WTC11 (cell line): ENCODE measurements at regions not wholly inside any gene's neighbourhood (a gene's known extent, or its start where the extent isn't known, plus 50 kb on each side); places are given as distances from the start of the nearest gene placed in this dataset.

Experiments
- ATAC-seq: fragments of 200-7000 bp; cut with Tn5 transposase; 2 replicates; pipeline ENCODE4 v1.10.0; 2021; ENCODE audit warnings: mild to moderate bottlenecking, moderate library complexity
- CTCF ChIA-PET: fragments of 300-600 bp; sonication (Branson Sonifier 250); formaldehyde crosslinking; loops from one replicate; lab custom pipeline; 2021; ENCODE audit warnings: antibody characterized with exemption; lab: Charles Lee
- POLR2A ChIA-PET: fragments of 350-600 bp; sonication (Branson Sonifier 250); formaldehyde crosslinking; loops from one replicate; lab custom pipeline; 2021; ENCODE audit warnings: antibody characterized with exemption; lab: Charles Lee
- DNase-seq: peaks from one replicate; pipeline ENCODE4 v3.0.0; 2021; ENCODE audit warnings: low spot score
- H3K27ac Mint-ChIP-seq: 2 replicates; pipeline ENCODE4 v1.8.0; 2021; ENCODE audit warnings: mixed read lengths
- H3K27me3 Mint-ChIP-seq: 2 replicates; pipeline ENCODE4 v1.8.0; 2021; ENCODE audit warnings: low read depth, mild to moderate bottlenecking, moderate library complexity, mixed read lengths
- H3K36me3 Mint-ChIP-seq: 2 replicates; pipeline ENCODE4 v1.8.0; 2021; ENCODE audit warnings: mixed read lengths
- H3K4me1 Mint-ChIP-seq: 2 replicates; pipeline ENCODE4 v1.8.0; 2022; ENCODE audit warnings: mixed read lengths
- H3K4me3 Mint-ChIP-seq: 2 replicates; pipeline ENCODE4 v1.8.0; 2021; ENCODE audit warnings: mild to moderate bottlenecking, moderate library complexity, mixed read lengths
- H3K9me3 Mint-ChIP-seq: 2 replicates; pipeline ENCODE4 v1.8.0; 2021; ENCODE audit warnings: mixed read lengths
- AFF4 ChIP-seq: sonication (generic); formaldehyde crosslinking; IDR thresholded peaks from 2 replicates; pipeline ENCODE4 v1.8.1; 2023; ENCODE audit warnings: mild to moderate bottlenecking, missing genetic modification reagents, borderline replicate concordance
- ATF1 ChIP-seq: sonication (generic); formaldehyde crosslinking; IDR thresholded peaks from 2 replicates; pipeline ENCODE4 v1.8.1; 2023; ENCODE audit warnings: mild to moderate bottlenecking, moderate library complexity, missing genetic modification reagents
- CREM ChIP-seq: sonication (generic); formaldehyde crosslinking; IDR thresholded peaks from 2 replicates; pipeline ENCODE4 v1.8.1; 2022; ENCODE audit warnings: mild to moderate bottlenecking, missing genetic modification reagents, moderate library complexity
- CTCF ChIP-seq: fragments of 200-600 bp; IDR thresholded peaks from 2 replicates; pipeline ENCODE4 v1.8.0; 2022; ENCODE audit warnings: antibody characterized with exemption
- E2F1 ChIP-seq: sonication (generic); formaldehyde crosslinking; IDR thresholded peaks from 2 replicates; pipeline ENCODE4 v1.8.0; 2022; ENCODE audit warnings: mild to moderate bottlenecking, missing genetic modification reagents
- ETV6 ChIP-seq: sonication (generic); formaldehyde crosslinking; IDR thresholded peaks from 2 replicates; pipeline ENCODE4 v1.8.1; 2022; ENCODE audit warnings: mild to moderate bottlenecking, missing genetic modification reagents
- FOXJ3 ChIP-seq: sonication (generic); formaldehyde crosslinking; IDR thresholded peaks from 2 replicates; pipeline ENCODE4 v1.9.0; 2021; ENCODE audit warnings: missing genetic modification reagents, mild to moderate bottlenecking, borderline replicate concordance
- HMGA2 ChIP-seq: fragments of 250-450 bp; sonication (Bioruptor Pico); IDR thresholded peaks from 2 replicates; pipeline ENCODE4 v1.4.0; 2021; ENCODE audit warnings: mild to moderate bottlenecking, moderate library complexity
- HMGXB4 ChIP-seq: sonication (generic); formaldehyde crosslinking; IDR thresholded peaks from 2 replicates; pipeline ENCODE4 v1.8.1; 2023; ENCODE audit warnings: mild to moderate bottlenecking, moderate library complexity, missing genetic modification reagents
- IRF1 ChIP-seq: sonication (generic); formaldehyde crosslinking; IDR thresholded peaks from 2 replicates; pipeline ENCODE4 v1.8.0; 2023; ENCODE audit warnings: missing genetic modification reagents
- MAX ChIP-seq: sonication (generic); formaldehyde crosslinking; IDR thresholded peaks from 2 replicates; pipeline ENCODE4 v1.8.0; 2022; ENCODE audit warnings: mild to moderate bottlenecking, missing genetic modification reagents
- NFYB ChIP-seq: sonication (generic); formaldehyde crosslinking; conservative IDR thresholded peaks from 2 replicates; pipeline ENCODE4 v1.8.0; 2022; ENCODE audit warnings: low read depth, missing genetic modification reagents
- NR3C1 ChIP-seq: sonication (generic); formaldehyde crosslinking; conservative IDR thresholded peaks from 2 replicates; pipeline ENCODE4 v1.8.1; 2023; ENCODE audit warnings: low read depth, mild to moderate bottlenecking, missing genetic modification reagents
- PRRX2 ChIP-seq: fragments of 250-450 bp; sonication (Bioruptor Pico); IDR thresholded peaks from 2 replicates; pipeline ENCODE4 v1.8.0; 2021; ENCODE audit warnings: mild to moderate bottlenecking
- RELA ChIP-seq: sonication (generic); formaldehyde crosslinking; IDR thresholded peaks from 2 replicates; pipeline ENCODE4 v1.8.1; 2022; ENCODE audit warnings: missing genetic modification reagents, mild to moderate bottlenecking, borderline replicate concordance
- RORB ChIP-seq: fragments of 250-450 bp; sonication (Bioruptor Pico); IDR thresholded peaks from 2 replicates; pipeline ENCODE4 v1.9.0; 2021; ENCODE audit warnings: mild to moderate bottlenecking
- SOX15 ChIP-seq: fragments of 250-450 bp; sonication (Bioruptor Pico); IDR thresholded peaks from 2 replicates; pipeline ENCODE4 v1.9.0; 2021; ENCODE audit warnings: mild to moderate bottlenecking
- SP1 ChIP-seq: sonication (generic); formaldehyde crosslinking; conservative IDR thresholded peaks from 2 replicates; pipeline ENCODE4 v1.8.1; 2022; ENCODE audit warnings: missing genetic modification reagents
- TCF7 ChIP-seq: sonication (generic); formaldehyde crosslinking; IDR thresholded peaks from 2 replicates; pipeline ENCODE4 v1.8.0; 2022; ENCODE audit warnings: mild to moderate bottlenecking, low read depth, missing genetic modification reagents, moderate library complexity
- TEAD1 ChIP-seq: sonication (generic); formaldehyde crosslinking; IDR thresholded peaks from 2 replicates; pipeline ENCODE4 v1.8.0; 2022; ENCODE audit warnings: mild to moderate bottlenecking, missing genetic modification reagents
- TP53 ChIP-seq: sonication (generic); formaldehyde crosslinking; IDR thresholded peaks from 2 replicates; pipeline ENCODE4 v1.8.1; 2023; ENCODE audit warnings: mild to moderate bottlenecking, missing genetic modification reagents
- USF2 ChIP-seq: sonication (generic); formaldehyde crosslinking; IDR thresholded peaks from 2 replicates; pipeline ENCODE4 v1.8.1; 2023; ENCODE audit warnings: mild to moderate bottlenecking, missing genetic modification reagents, moderate library complexity
- ZBTB21 ChIP-seq: sonication (generic); formaldehyde crosslinking; IDR thresholded peaks from 2 replicates; pipeline ENCODE4 v1.8.1; 2023; ENCODE audit warnings: mild to moderate bottlenecking, missing genetic modification reagents, borderline replicate concordance
- ZNF219 ChIP-seq: sonication (generic); formaldehyde crosslinking; IDR thresholded peaks from 2 replicates; pipeline ENCODE4 v1.8.0; 2023; ENCODE audit warnings: missing genetic modification reagents, mild to moderate bottlenecking, borderline replicate concordance
- ZNF416 ChIP-seq: fragments of 250-450 bp; sonication (Bioruptor Pico); IDR thresholded peaks from 2 replicates; pipeline ENCODE4 v1.9.0; 2021; ENCODE audit warnings: mild to moderate bottlenecking, inconsistent platforms
- ZNF512 ChIP-seq: sonication (generic); formaldehyde crosslinking; IDR thresholded peaks from 2 replicates; pipeline ENCODE4 v1.8.1; 2022; ENCODE audit warnings: missing genetic modification reagents, borderline replicate concordance

- H3K4me1 Mint-ChIP-seq, result peaks cover 26% of the 10 kb centered on the region
- TF ChIP-seq ZBTB21 (CRISPR knock-in tag) (no peak), CTCF (no peak), PRRX2 (CRISPR knock-in tag) (no peak), E2F1 (CRISPR knock-in tag) (no peak), ZNF512 (CRISPR knock-in tag) (no peak), CREM (CRISPR knock-in tag) (no peak), RELA (no peak), TEAD1 (CRISPR knock-in tag) (no peak), ZNF219 (CRISPR knock-in tag) (no peak), ZNF416 (CRISPR knock-in tag) (no peak), TP53 (CRISPR knock-in tag) (no peak), NR3C1 (CRISPR knock-in tag) (no peak), HMGA2 (CRISPR knock-in tag) (no peak), USF2 (CRISPR knock-in tag) (no peak), FOXJ3 (CRISPR knock-in tag) (no peak)
- POLR2A ChIA-PET, result no interaction called here
- DNase-seq, result no peak
- H3K27me3 Mint-ChIP-seq, result peaks cover 4% of the 10 kb centered on the region; the same call in 1 of the 2 replicates
- ATAC-seq, result no peak
- H3K36me3 Mint-ChIP-seq, result no peaks in the 10 kb centered on the region
- no peak overlapping the region for H3K4me3 Mint-ChIP-seq
- H3K27ac Mint-ChIP-seq, result no peak overlapping the region
- CTCF ChIA-PET, result no interaction called here
- 0 out of 2 replicates have a peak, but pooled peaks cover under 1% of the 10 kb centered on the region for H3K9me3 Mint-ChIP-seq
Measured at GRCh38 chr11:79902493-79902892, 461.7 kb upstream of the TENM4 start.

- peaks cover 9% of the 10 kb centered on the region for H3K4me1 Mint-ChIP-seq
- no peak overlapping the region for H3K27ac Mint-ChIP-seq
- TF ChIP-seq SOX15 (CRISPR knock-in tag), result no peak
- no peak for TF ChIP-seq IRF1 (CRISPR knock-in tag)
- TF ChIP-seq NFYB (CRISPR knock-in tag), result no peak
- TF ChIP-seq ETV6 (CRISPR knock-in tag), result no peak
- no peak for TF ChIP-seq AFF4 (CRISPR knock-in tag)
- no peak for TF ChIP-seq TP53 (CRISPR knock-in tag)
- TF ChIP-seq MAX (CRISPR knock-in tag), result no peak
- no peak for TF ChIP-seq ZNF416 (CRISPR knock-in tag)
- TF ChIP-seq RORB (CRISPR knock-in tag), result no peak
- TF ChIP-seq ATF1 (CRISPR knock-in tag), result no peak
- TF ChIP-seq TCF7 (CRISPR knock-in tag), result no peak
- TF ChIP-seq SP1 (CRISPR knock-in tag), result no peak
- no peak for TF ChIP-seq HMGXB4 (CRISPR knock-in tag)
Measured at GRCh38 chr11:79897896-79898295, 457.1 kb upstream of the TENM4 start.

More at GRCh38 chr11:79897896-79898295, 457.1 kb upstream of the TENM4 start:
- no peak for DNase-seq
- H3K4me3 Mint-ChIP-seq, result no peak overlapping the region
- H3K36me3 Mint-ChIP-seq, result no peaks in the 10 kb centered on the region
- ATAC-seq, result no peak
- no peaks in the 10 kb centered on the region for H3K9me3 Mint-ChIP-seq
- no peaks in the 10 kb centered on the region for H3K27me3 Mint-ChIP-seq
- POLR2A ChIA-PET, result no interaction called here
- CTCF ChIA-PET, result no interaction called here
